Psoas muscle (tissue), 7 donors: ENCODE measurements at regions not wholly inside any gene's neighbourhood (a gene's known extent, or its start where the extent isn't known, plus 50 kb on each side); places are given as distances from the start of the nearest gene placed in this dataset.

Experiments
- ATAC-seq, 4 donors: fragments of 200-7000 bp; cut with Tn5 transposase; one replicate each; pipeline ENCODE4 v1.9.1; 2020; ENCODE audit warnings: moderate library complexity in 3 of 4, mild to moderate bottlenecking in 2 of 4
- DNase-seq, 2 donors: peaks; one replicate each; pipeline ENCODE4 v3.0.0-alpha.2; 2020
- H3K27ac ChIP-seq: fragments of 200-600 bp; one replicate; pipeline ENCODE4 v1.8.0; 2022
- H3K27me3 ChIP-seq, 3 donors: fragments of 200-600 bp in 1 of 3; one replicate each; pipeline versions ENCODE4 v1.6.1 to v1.8.0; 2013 to 2022; ENCODE audit warnings: low read length in 2 of 3, mild to moderate bottlenecking in 2 of 3, moderate library complexity in 1 of 3; ENCODE audit not compliant: insufficient read depth in 3 of 3
- H3K36me3 ChIP-seq, 2 donors: fragments of 200-600 bp in 1 of 2; one replicate each; pipeline versions ENCODE4 v1.6.1 to v1.8.0; 2013 to 2022; ENCODE audit warnings: low read depth in 1 of 2, mild to moderate bottlenecking in 1 of 2, moderate library complexity in 1 of 2; ENCODE audit not compliant: insufficient read depth in 1 of 2
- H3K4me1 ChIP-seq: fragments of 200-600 bp; one replicate; pipeline ENCODE4 v1.8.0; 2022
- H3K4me3 ChIP-seq: fragments of 200-600 bp; one replicate; pipeline ENCODE4 v1.8.0; 2022; ENCODE audit warnings: mild to moderate bottlenecking
- H3K9me3 ChIP-seq: fragments of 200-600 bp; one replicate; pipeline ENCODE4 v1.8.0; 2022
- WGBS, 3 donors: extraction: QIAGEN DNeasy Blood & Tissue Kit; methylation state at CpG; one replicate each; pipeline versions ENCODE4 v1.1.6 to v1.1.7; 2013; 5-methylcytosine and 5-hydroxymethylcytosine counted together
- intact Hi-C, 2 donors: fragments of 100-400 bp; cut with DNase I; formaldehyde crosslinking; loops; one replicate each; pipeline versions ENCODE4 v1.11.0 to v1.14.2; 2022
- TF ChIP-seq, protein P1 (sequence below): fragments of 200-600 bp; IDR thresholded peaks from one replicate; pipeline ENCODE4 v1.8.0; 2022; ENCODE audit warnings: antibody characterized with exemption
- donor health status: healthy with polysubstance abuse.
- donor health status: DM: no; HTN: no; CAD: no; lungs with moderate emphysema.
- donor health status: Bipolar disorder and iron deficiency.
- donor health status: healthy.
- donor health status: DM: yes; HTN: yes; CAD: no.
- donor health status: DM: no; HTN: no; CAD: no.
- donor health status: DM: yes; HTN: yes; CAD: no.

DNA sequence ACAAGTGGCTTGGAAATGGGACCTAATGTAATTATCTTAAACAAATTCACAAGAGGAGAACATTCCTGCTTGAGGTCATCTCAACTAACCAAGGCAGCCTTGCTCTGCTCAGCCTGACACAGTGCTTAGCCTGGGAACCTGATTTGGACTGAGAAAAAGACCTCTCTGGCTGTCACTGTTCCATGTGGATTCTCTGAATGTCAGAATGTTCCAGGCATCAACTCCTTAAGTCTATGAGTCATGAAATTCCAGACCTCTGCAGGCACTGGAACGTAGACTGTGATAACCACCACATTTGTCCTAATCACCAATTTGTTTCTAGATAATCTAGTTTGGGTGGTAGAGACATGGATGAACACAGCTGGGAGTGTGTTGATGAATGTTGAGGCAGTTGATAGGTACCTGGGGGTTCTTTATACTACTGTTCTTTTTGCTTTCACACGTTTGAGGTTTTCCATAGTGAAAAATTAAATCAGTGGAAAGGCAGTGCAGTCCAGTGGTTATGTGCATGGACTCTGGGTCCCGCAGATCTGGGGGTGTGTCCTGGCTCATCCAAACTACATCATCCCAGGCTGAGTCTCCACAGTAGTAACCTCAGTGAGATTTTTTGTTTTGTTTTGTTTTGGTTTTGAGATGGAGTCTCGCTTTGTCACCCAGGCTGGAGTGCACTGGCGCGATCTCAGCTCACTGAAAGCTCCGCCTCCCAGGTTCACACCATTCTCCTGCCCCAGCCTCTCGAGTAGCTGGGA lies 269.6 kb downstream of the MN1 start:
- no peaks in the 10 kb centered on the region for H3K36me3 ChIP-seq
- no peak overlapping the region for H3K4me3 ChIP-seq
- intact Hi-C loops = no loop called here
- H3K4me1 ChIP-seq = no peaks in the 10 kb centered on the region
- DNase-seq (no peak), ATAC-seq (peak in 3 of 4 donors; percentile 27 to 76 (median 52))
- H3K27ac ChIP-seq = no peak overlapping the region
- 71 to 79% (median 73%) methylated on average over 8 of the region's 8 CpGs for WGBS, 3 donors
- no peaks in the 10 kb centered on the region for H3K9me3 ChIP-seq
- H3K27me3 ChIP-seq = no peaks in the 10 kb centered on the region
- TF ChIP-seq, protein P1, sequence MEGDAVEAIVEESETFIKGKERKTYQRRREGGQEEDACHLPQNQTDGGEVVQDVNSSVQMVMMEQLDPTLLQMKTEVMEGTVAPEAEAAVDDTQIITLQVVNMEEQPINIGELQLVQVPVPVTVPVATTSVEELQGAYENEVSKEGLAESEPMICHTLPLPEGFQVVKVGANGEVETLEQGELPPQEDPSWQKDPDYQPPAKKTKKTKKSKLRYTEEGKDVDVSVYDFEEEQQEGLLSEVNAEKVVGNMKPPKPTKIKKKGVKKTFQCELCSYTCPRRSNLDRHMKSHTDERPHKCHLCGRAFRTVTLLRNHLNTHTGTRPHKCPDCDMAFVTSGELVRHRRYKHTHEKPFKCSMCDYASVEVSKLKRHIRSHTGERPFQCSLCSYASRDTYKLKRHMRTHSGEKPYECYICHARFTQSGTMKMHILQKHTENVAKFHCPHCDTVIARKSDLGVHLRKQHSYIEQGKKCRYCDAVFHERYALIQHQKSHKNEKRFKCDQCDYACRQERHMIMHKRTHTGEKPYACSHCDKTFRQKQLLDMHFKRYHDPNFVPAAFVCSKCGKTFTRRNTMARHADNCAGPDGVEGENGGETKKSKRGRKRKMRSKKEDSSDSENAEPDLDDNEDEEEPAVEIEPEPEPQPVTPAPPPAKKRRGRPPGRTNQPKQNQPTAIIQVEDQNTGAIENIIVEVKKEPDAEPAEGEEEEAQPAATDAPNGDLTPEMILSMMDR = no peak

- Histone ChIP-seq H3K9me3 (no peaks in the 10 kb centered on the region), H3K36me3 (no peaks in the 10 kb centered on the region), H3K27ac (no peak overlapping the region), H3K27me3 (no peaks in the 10 kb centered on the region), H3K4me1 (no peaks in the 10 kb centered on the region), H3K4me3 (no peak overlapping the region)
- 70 to 73% (median 70%) methylated on average over 8 of the region's 8 CpGs for WGBS, 3 donors
- intact Hi-C loops = no loop called here
- ATAC-seq (no peak), DNase-seq (no peak)
- TF ChIP-seq, protein P1 = no peak
Measured at GRCh38 chr22:27533105-27533745, 268.3 kb downstream of the MN1 start.

DNA sequence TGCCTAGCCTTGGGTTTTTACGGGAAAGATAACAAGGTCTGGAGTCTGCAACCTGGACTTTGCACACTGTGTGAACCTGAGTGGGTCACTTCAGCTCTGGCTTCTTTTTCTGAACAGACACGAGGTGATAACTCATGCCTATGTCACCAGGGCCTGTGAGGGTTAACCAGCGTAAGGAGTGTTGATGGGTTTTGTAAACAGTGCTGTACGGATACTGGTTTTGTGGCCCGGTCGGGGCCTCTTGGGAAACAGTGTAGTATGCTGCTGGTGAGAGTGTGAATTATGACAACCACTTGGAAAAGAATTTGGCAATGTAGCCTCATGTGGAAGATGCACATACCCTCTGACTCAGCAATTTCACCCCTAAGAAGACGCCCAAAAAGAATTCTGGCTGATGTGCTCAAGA lies 266.8 kb downstream of the MN1 start:
- intact Hi-C loops = no loop called here
- Histone ChIP-seq H3K36me3 (no peaks in the 10 kb centered on the region), H3K9me3 (no peaks in the 10 kb centered on the region), H3K4me3 (no peak overlapping the region), H3K4me1 (no peaks in the 10 kb centered on the region), H3K27ac (no peak overlapping the region), H3K27me3 (no peaks in the 10 kb centered on the region)
- 64 to 72% (median 70%) methylated on average over 7 of the region's 7 CpGs for WGBS, 3 donors
- TF ChIP-seq, protein P1 = no peak
- DNase-seq (no peak), ATAC-seq (no peak)

DNA sequence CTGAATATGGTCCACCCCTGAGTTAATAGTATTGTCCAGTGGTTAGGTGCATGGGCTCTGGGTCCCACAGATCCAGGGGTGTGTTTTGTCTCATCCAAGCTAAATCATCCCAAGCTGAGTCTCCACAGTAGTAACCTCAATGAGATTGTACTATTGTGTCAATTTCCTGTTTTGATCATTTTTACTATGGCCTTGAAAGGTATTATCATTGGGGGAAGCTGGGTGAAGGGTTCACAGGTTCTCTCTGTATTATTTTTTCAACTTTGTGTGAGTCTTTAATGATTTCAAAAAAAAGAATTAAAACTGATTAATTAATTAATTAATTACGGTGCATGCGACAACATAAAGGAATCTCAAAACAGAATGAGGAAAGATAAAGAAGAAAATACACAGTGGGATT lies 266.1 kb downstream of the MN1 start:
- Histone ChIP-seq H3K9me3 (no peaks in the 10 kb centered on the region), H3K4me3 (no peak overlapping the region), H3K27me3 (no peaks in the 10 kb centered on the region), H3K4me1 (no peaks in the 10 kb centered on the region), H3K36me3 (no peaks in the 10 kb centered on the region), H3K27ac (no peak overlapping the region)
- WGBS, 3 donors = 97 to 99% (median 98%) methylated on average over 2 of the region's 2 CpGs
- TF ChIP-seq, protein P1 = no peak
- ATAC-seq (no peak), DNase-seq (no peak)
- intact Hi-C loops = no loop called here
